Nephron progenitor cell (in vitro differentiated cells): ENCODE measurements at regions not wholly inside any gene's neighbourhood (a gene's known extent, or its start where the extent isn't known, plus 50 kb on each side); places are given as distances from the start of the nearest gene placed in this dataset.
"Not testable (repeated sequence)": the region's sequence is repeated elsewhere in the genome, so short reads cannot be mapped to it uniquely, and the experiment has no call there.

Experiments
- DNase-seq: peaks from one replicate; pipeline ENCODE4 v3.0.0; 2021
- H3K27ac Mint-ChIP-seq: 2 replicates; pipeline ENCODE4 v1.8.0; 2021; ENCODE audit warnings: mild to moderate bottlenecking, moderate library complexity, mixed read lengths
- H3K27me3 Mint-ChIP-seq: 2 replicates; pipeline ENCODE4 v1.8.0; 2021; ENCODE audit warnings: mild to moderate bottlenecking, low read depth, mixed read lengths; ENCODE audit not compliant: poor library complexity
- H3K36me3 Mint-ChIP-seq: 2 replicates; pipeline ENCODE4 v1.8.0; 2021; ENCODE audit warnings: low read depth, mixed read lengths
- H3K4me1 Mint-ChIP-seq: 2 replicates; pipeline ENCODE4 v1.8.0; 2021; ENCODE audit warnings: mixed read lengths
- H3K4me3 Mint-ChIP-seq: 2 replicates; pipeline ENCODE4 v1.8.0; 2021; ENCODE audit warnings: mild to moderate bottlenecking, moderate library complexity, mixed read lengths
- H3K9me3 Mint-ChIP-seq: 2 replicates; pipeline ENCODE4 v1.8.0; 2021; ENCODE audit warnings: mild to moderate bottlenecking, moderate library complexity, mixed read lengths
- TF ChIP-seq, protein P1 (sequence below): fragments of 200-600 bp; sonication (generic); IDR thresholded peaks from 2 replicates; pipeline ENCODE4 v1.5.0; 2021; ENCODE audit warnings: antibody characterized with exemption

DNA sequence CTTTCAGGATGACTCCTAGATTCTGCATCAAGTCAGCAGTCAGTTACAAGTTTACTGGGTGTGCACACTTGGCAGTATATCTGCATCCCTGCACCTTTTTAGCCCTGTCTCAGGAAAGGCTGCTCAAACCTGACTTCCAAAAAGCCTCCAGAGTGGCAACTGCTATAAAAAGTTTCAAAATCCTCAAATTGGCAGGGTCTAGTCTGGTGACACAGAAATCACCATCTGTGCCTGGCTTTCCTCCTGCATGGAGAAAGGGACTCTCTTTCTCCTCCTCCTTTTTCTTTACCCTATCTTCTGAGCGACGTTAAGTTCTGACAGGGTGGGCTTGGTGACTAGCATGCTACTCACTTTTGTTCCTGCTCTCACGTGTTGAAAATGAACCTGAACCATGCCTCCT lies 679.5 kb downstream of the C12orf50 start:
- TF ChIP-seq, protein P1, sequence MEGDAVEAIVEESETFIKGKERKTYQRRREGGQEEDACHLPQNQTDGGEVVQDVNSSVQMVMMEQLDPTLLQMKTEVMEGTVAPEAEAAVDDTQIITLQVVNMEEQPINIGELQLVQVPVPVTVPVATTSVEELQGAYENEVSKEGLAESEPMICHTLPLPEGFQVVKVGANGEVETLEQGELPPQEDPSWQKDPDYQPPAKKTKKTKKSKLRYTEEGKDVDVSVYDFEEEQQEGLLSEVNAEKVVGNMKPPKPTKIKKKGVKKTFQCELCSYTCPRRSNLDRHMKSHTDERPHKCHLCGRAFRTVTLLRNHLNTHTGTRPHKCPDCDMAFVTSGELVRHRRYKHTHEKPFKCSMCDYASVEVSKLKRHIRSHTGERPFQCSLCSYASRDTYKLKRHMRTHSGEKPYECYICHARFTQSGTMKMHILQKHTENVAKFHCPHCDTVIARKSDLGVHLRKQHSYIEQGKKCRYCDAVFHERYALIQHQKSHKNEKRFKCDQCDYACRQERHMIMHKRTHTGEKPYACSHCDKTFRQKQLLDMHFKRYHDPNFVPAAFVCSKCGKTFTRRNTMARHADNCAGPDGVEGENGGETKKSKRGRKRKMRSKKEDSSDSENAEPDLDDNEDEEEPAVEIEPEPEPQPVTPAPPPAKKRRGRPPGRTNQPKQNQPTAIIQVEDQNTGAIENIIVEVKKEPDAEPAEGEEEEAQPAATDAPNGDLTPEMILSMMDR = no peak
- DNase-seq = no peak
- H3K4me1 Mint-ChIP-seq = no peaks in the 10 kb centered on the region
- peaks cover 2% of the 10 kb centered on the region for H3K27me3 Mint-ChIP-seq
- no peak overlapping the region for H3K27ac Mint-ChIP-seq
- H3K36me3 Mint-ChIP-seq = no peaks in the 10 kb centered on the region
- no peaks in the 10 kb centered on the region for H3K9me3 Mint-ChIP-seq
- no peak overlapping the region for H3K4me3 Mint-ChIP-seq

DNA sequence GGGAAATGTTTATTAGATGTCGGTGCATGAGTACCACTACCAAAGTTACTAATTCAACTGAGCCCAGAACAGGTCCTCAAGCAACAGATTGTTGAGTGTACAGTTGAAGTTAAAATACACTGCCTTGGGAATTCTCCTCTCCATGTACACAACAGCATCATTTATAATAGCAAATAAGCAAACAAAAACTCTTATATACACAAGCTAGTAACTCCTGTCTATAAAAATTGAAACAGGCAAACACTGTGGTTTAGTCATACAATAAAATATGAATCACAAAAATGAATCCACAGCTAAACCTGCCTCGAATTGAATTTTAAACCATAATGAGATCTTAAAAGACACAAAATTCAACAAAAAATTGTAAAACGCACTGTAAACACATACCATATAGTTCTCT lies 681.1 kb downstream of the C12orf50 start:
- no peak overlapping the region for H3K27ac Mint-ChIP-seq
- no peak for DNase-seq
- H3K36me3 Mint-ChIP-seq = no peaks in the 10 kb centered on the region
- peaks cover 2% of the 10 kb centered on the region for H3K27me3 Mint-ChIP-seq
- TF ChIP-seq, protein P1 = no peak
- H3K4me1 Mint-ChIP-seq = no peaks in the 10 kb centered on the region
- no peaks in the 10 kb centered on the region for H3K9me3 Mint-ChIP-seq
- H3K4me3 Mint-ChIP-seq = no peak overlapping the region

GRCh38 chr12:87344699-87345098 lies 684.5 kb downstream of the C12orf50 start:
- no peak overlapping the region for H3K4me3 Mint-ChIP-seq
- no peaks in the 10 kb centered on the region for H3K9me3 Mint-ChIP-seq
- H3K27me3 Mint-ChIP-seq = no peaks in the 10 kb centered on the region
- DNase-seq = no peak
- TF ChIP-seq, protein P1 = no peak
- H3K36me3 Mint-ChIP-seq = no peaks in the 10 kb centered on the region
- no peak overlapping the region for H3K27ac Mint-ChIP-seq
- no peaks in the 10 kb centered on the region for H3K4me1 Mint-ChIP-seq

DNA sequence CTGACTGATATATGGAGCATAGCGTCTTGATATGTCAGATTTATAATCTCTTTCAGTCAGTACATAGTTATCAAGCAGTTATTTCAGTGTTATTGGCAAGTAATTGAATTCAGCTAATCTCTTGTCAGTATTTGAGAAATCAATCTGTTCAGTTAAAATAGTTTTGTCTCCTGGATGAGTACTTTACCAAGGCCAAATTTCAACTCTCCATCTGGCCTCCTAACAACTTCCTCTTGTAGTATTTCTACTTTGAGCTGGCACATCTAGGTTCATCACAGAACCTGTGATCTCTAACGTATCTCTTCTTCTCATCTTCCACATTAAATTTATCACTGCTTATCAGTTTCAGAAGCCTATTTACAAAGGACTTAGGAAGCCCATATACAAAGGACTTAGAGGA lies 690.5 kb downstream of the C12orf50 start:
- H3K36me3 Mint-ChIP-seq = no peaks in the 10 kb centered on the region
- H3K27me3 Mint-ChIP-seq = no peaks in the 10 kb centered on the region
- H3K27ac Mint-ChIP-seq = no peak overlapping the region
- H3K4me3 Mint-ChIP-seq = no peak overlapping the region
- H3K9me3 Mint-ChIP-seq = no peaks in the 10 kb centered on the region
- TF ChIP-seq, protein P1 = no peak
- no peak for DNase-seq
- no peaks in the 10 kb centered on the region for H3K4me1 Mint-ChIP-seq

DNA sequence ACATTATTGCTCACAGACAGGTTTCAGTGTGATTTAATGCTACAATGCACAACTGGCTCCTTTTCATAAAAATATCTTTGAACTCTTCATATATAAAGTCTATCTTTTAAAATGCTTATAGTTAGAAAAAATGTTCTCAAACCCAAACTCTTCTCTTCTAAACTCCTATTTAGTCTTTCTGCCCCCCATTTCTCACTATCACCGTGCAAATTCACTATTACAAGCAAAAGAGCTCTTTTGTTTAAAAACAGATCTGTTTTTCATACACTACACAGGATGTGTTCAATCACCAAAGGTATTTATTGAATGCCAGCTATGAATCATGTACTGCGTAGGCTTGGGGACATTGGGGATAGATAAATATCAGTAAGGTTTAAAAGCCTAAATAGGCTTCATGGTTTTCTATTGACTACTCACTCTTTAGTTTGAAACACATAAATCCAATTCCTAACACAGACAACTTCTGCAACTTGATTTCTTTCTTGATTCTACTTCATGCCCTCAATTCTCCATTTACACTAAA lies 692.3 kb downstream of the C12orf50 start:
- TF ChIP-seq, protein P1 = no peak
- DNase-seq = no peak
- Mint-ChIP-seq H3K9me3 (no peaks in the 10 kb centered on the region), H3K27ac (no peak overlapping the region), H3K36me3 (no peaks in the 10 kb centered on the region), H3K4me1 (no peaks in the 10 kb centered on the region), H3K27me3 (no peaks in the 10 kb centered on the region), H3K4me3 (no peak overlapping the region)

GRCh38 chr12:87332987-87333726 lies 696.0 kb downstream of the C12orf50 start:
- H3K4me3 Mint-ChIP-seq = no peak overlapping the region
- H3K27me3 Mint-ChIP-seq = no peaks in the 10 kb centered on the region
- H3K27ac Mint-ChIP-seq = no peak overlapping the region
- no peaks in the 10 kb centered on the region for H3K4me1 Mint-ChIP-seq
- DNase-seq = no peak
- no peaks in the 10 kb centered on the region for H3K9me3 Mint-ChIP-seq
- H3K36me3 Mint-ChIP-seq = no peaks in the 10 kb centered on the region
- TF ChIP-seq, protein P1 = no peak

GRCh38 chr12:87330071-87330555 lies 699.1 kb downstream of the C12orf50 start:
- H3K4me1 Mint-ChIP-seq, H3K27me3 Mint-ChIP-seq, H3K36me3 Mint-ChIP-seq, H3K27ac Mint-ChIP-seq, H3K4me3 Mint-ChIP-seq, H3K9me3 Mint-ChIP-seq, DNase-seq: not testable (repeated sequence)
